GM20000 (cell line): ENCODE measurements at regions not wholly inside any gene's neighbourhood (a gene's known extent, or its start where the extent isn't known, plus 50 kb on each side); places are given as distances from the start of the nearest gene placed in this dataset.

Experiments
- DNase-seq: peaks from one replicate; pipeline ENCODE4 v3.0.0; 2012; ENCODE audit warnings: low spot score
- CTCF ChIP-seq: IDR thresholded peaks from 2 replicates; pipeline ENCODE4 v1.5.1; 2012; ENCODE audit warnings: mild to moderate bottlenecking, control low read depth; ENCODE audit errors: extremely low read depth, missing control alignments

- DNase-seq, result no peak
- no peak for TF ChIP-seq CTCF
Measured at GRCh38 chr2:6496376-6496775, 369.3 kb downstream of the CMPK2 start.

- TF ChIP-seq CTCF, result no peak
- no peak for DNase-seq
Measured at GRCh38 chr2:6497048-6497447, 368.7 kb downstream of the CMPK2 start.

GRCh38 chr2:6498841-6499240 lies 366.9 kb downstream of the CMPK2 start:
- no peak for TF ChIP-seq CTCF
- DNase-seq, result no peak

GRCh38 chr2:6499691-6500090 lies 366.0 kb downstream of the CMPK2 start:
- DNase-seq, result no peak
- TF ChIP-seq CTCF, result no peak

GRCh38 chr2:6506361-6506794 lies 359.3 kb downstream of the CMPK2 start:
- no peak for DNase-seq
- TF ChIP-seq CTCF, result no peak

- no peak for TF ChIP-seq CTCF
- no peak for DNase-seq
Measured at GRCh38 chr2:6506859-6507258, 358.8 kb downstream of the CMPK2 start.

GRCh38 chr2:6510532-6510931 lies 355.2 kb downstream of the CMPK2 start:
- no peak for DNase-seq
- TF ChIP-seq CTCF, result no peak
